KMS-11 (cell line): ENCODE measurements at regions not wholly inside any gene's neighbourhood (a gene's known extent, or its start where the extent isn't known, plus 50 kb on each side); places are given as distances from the start of the nearest gene placed in this dataset.

ENCODE experiments used
- H2AFZ ChIP-seq: fragments of 200-600 bp; sonication (generic); 2 replicates; pipeline ENCODE4 v1.6.1; 2016; ENCODE audit warnings: antibody characterized with exemption, mixed run types, low read depth
- H3K27ac ChIP-seq: fragments of 200-600 bp; sonication (generic); 2 replicates; pipeline ENCODE4 v1.6.1; 2016; ENCODE audit warnings: mild to moderate bottlenecking, mixed run types
- H3K27me3 ChIP-seq: fragments of 200-600 bp; sonication (generic); 2 replicates; pipeline ENCODE4 v1.6.1; 2017; ENCODE audit warnings: mild to moderate bottlenecking, low read depth, mixed run types, moderate library complexity; ENCODE audit not compliant: insufficient read depth
- H3K36me3 ChIP-seq: fragments of 200-600 bp; sonication (generic); 2 replicates; pipeline ENCODE4 v1.6.1; 2017; ENCODE audit warnings: mild to moderate bottlenecking, mixed run types; ENCODE audit not compliant: insufficient read depth
- H3K4me1 ChIP-seq: fragments of 200-600 bp; sonication (generic); 2 replicates; pipeline ENCODE4 v1.6.1; 2016; ENCODE audit warnings: mild to moderate bottlenecking, low read depth, mixed run types; ENCODE audit not compliant: poor library complexity, severe bottlenecking
- H3K4me2 ChIP-seq: fragments of 200-600 bp; sonication (generic); 2 replicates; pipeline ENCODE4 v1.7.0; 2016; ENCODE audit warnings: mild to moderate bottlenecking, mixed run types
- H3K4me3 ChIP-seq: fragments of 200-600 bp; sonication (generic); IDR thresholded peaks from 2 replicates; pipeline ENCODE4 v1.6.1; 2017; ENCODE audit warnings: low read depth, low read length, mixed read lengths; ENCODE audit not compliant: insufficient read depth
- H3K79me2 ChIP-seq: fragments of 200-600 bp; sonication (generic); 2 replicates; pipeline ENCODE4 v1.6.1; 2016; ENCODE audit warnings: low read depth, mixed run types; ENCODE audit not compliant: insufficient read depth
- H3K9ac ChIP-seq: fragments of 200-600 bp; sonication (generic); 2 replicates; pipeline ENCODE4 v1.6.1; 2016; ENCODE audit warnings: mild to moderate bottlenecking, mixed run types
- H4K20me1 ChIP-seq: fragments of 200-600 bp; sonication (generic); 2 replicates; pipeline ENCODE4 v1.6.1; 2016; ENCODE audit warnings: mild to moderate bottlenecking, mixed run types; ENCODE audit not compliant: insufficient read depth
- TF ChIP-seq, protein P1 (sequence below): fragments of 200-600 bp; sonication (generic); conservative IDR thresholded peaks from 2 replicates; pipeline ENCODE4 v1.6.1; 2017; ENCODE audit warnings: low read depth, mild to moderate bottlenecking, antibody characterized with exemption, low read length, moderate library complexity, mixed read lengths

DNA sequence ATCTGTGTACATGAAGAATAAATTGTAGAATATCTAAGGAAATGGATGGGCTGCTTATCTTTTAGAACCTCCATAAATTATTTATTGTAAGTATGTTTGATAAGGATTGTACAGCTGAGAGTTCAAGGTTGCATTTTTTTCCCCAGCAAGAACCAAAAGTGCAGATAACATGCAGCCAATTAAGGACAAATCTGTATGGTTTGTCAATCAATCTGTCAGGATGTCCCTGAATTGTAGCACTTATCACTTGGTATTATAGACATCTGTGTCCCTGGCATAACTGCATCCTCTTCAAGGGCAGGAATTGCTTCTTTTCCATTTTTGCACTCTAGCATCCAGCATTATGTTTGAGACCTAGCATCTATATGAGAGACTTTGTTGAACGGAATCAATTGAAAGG is 95.4 kb upstream of the IGFBP7 start:
- H2AFZ ChIP-seq: no peak overlapping the region
- no peak overlapping the region for H3K27ac ChIP-seq
- TF ChIP-seq, protein P1, sequence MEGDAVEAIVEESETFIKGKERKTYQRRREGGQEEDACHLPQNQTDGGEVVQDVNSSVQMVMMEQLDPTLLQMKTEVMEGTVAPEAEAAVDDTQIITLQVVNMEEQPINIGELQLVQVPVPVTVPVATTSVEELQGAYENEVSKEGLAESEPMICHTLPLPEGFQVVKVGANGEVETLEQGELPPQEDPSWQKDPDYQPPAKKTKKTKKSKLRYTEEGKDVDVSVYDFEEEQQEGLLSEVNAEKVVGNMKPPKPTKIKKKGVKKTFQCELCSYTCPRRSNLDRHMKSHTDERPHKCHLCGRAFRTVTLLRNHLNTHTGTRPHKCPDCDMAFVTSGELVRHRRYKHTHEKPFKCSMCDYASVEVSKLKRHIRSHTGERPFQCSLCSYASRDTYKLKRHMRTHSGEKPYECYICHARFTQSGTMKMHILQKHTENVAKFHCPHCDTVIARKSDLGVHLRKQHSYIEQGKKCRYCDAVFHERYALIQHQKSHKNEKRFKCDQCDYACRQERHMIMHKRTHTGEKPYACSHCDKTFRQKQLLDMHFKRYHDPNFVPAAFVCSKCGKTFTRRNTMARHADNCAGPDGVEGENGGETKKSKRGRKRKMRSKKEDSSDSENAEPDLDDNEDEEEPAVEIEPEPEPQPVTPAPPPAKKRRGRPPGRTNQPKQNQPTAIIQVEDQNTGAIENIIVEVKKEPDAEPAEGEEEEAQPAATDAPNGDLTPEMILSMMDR: no peak
- H3K27me3 ChIP-seq: no peaks in the 10 kb centered on the region
- no peaks in the 10 kb centered on the region for H3K79me2 ChIP-seq
- no peaks in the 10 kb centered on the region for H4K20me1 ChIP-seq
- H3K4me1 ChIP-seq: no peaks in the 10 kb centered on the region
- H3K4me2 ChIP-seq: no peak overlapping the region
- no peaks in the 10 kb centered on the region for H3K36me3 ChIP-seq
- H3K4me3 ChIP-seq: no peak overlapping the region
- H3K9ac ChIP-seq: no peak overlapping the region

DNA sequence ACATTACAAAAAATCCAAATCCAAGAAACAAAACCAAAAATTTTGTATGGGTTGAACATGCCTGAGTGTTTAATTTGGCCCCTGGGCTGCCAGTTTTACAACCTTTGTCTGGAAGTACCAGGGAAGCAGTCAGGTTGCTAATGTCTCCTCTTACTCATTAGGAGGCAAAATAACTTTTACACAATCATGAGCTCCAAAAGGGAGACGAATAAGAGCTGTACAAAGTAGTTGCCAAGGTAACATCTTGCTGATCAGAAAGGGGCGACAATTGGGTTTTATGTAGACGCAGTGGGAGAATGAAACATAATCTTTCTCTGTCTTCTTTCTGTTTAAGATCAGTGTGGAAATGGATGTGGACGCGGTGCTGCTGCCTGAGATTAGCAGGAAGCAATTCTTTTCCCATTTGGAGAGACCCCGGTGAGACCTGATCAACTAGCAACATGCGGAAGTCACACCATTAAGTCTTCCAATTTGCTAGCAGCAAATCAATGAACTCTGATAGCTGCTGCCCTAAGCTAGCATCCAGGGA is 90.7 kb upstream of the IGFBP7 start:
- Histone ChIP-seq H2AFZ (no peak overlapping the region), H3K27ac (no peak overlapping the region)

DNA sequence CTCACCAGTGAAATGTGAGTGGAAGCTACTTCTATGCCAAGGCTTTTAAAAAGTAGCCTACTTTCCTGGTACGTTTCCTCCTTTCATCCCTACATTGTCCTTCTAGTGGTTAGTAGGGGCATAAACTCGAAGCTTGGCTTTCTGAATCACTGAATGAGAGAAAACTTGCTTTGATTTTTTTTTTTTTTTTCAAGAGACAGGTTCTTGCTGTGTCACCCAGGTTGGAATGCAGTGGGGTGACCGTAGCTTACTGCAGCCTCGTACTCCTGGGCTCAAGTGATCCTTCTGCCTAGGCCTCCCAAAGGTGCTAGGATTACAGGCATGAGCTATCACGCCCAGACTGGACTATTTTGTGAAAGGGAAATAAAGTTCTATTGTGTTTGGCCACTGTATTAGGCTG is 89.1 kb upstream of the IGFBP7 start:
- TF ChIP-seq, protein P1: no peak
- no peaks in the 10 kb centered on the region for H3K36me3 ChIP-seq
- no peaks in the 10 kb centered on the region for H3K27me3 ChIP-seq
- H2AFZ ChIP-seq: no peak overlapping the region
- H4K20me1 ChIP-seq: no peaks in the 10 kb centered on the region
- no peak overlapping the region for H3K4me3 ChIP-seq
- H3K9ac ChIP-seq: no peak overlapping the region
- no peak overlapping the region for H3K27ac ChIP-seq
- no peaks in the 10 kb centered on the region for H3K4me1 ChIP-seq
- H3K4me2 ChIP-seq: no peak overlapping the region
- H3K79me2 ChIP-seq: no peaks in the 10 kb centered on the region

More for the DNA sequence above, 90.7 kb upstream of the IGFBP7 start:
- Histone ChIP-seq H3K4me3 (no peak overlapping the region), H3K9ac (no peak overlapping the region), H3K4me2 (no peak overlapping the region), H4K20me1 (no peaks in the 10 kb centered on the region), H3K4me1 (no peaks in the 10 kb centered on the region), H3K79me2 (no peaks in the 10 kb centered on the region), H3K36me3 (no peaks in the 10 kb centered on the region), H3K27me3 (no peaks in the 10 kb centered on the region)
- TF ChIP-seq, protein P1: no peak

DNA sequence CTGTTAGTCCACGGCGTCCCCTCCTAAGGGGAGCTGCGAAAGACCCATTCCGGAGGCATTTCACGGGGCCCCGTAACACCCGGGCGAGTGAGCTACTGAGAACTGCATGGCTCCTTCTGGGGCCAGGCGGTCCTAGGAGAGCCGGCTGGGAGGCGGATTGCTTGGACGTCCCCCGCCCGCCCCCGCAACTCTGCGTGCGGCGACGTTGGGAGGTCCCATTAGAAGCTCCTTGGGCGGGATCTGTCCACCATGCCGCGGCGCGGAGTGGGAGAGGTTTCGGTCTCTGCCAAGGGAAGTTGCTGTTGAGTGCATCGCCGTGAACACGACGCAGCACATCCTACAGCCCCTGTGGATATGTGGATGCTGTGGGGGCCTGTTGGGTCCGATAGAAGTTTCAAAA is 85.4 kb upstream of the IGFBP7 start:
- no peaks in the 10 kb centered on the region for H3K27me3 ChIP-seq
- H4K20me1 ChIP-seq: no peaks in the 10 kb centered on the region
- H3K4me2 ChIP-seq: no peak overlapping the region
- H3K79me2 ChIP-seq: no peaks in the 10 kb centered on the region
- no peak overlapping the region for H3K4me3 ChIP-seq
- H3K4me1 ChIP-seq: no peaks in the 10 kb centered on the region
- TF ChIP-seq, protein P1: no peak
- H3K27ac ChIP-seq: no peak overlapping the region
- H3K36me3 ChIP-seq: no peaks in the 10 kb centered on the region
- H3K9ac ChIP-seq: no peak overlapping the region
- no peak overlapping the region for H2AFZ ChIP-seq
